Epithelial cell of prostate (primary cell): ENCODE measurements at regions not wholly inside any gene's neighbourhood (a gene's known extent, or its start where the extent isn't known, plus 50 kb on each side); places are given as distances from the start of the nearest gene placed in this dataset.

Experiments used
- DNase-seq: peaks from one replicate; pipeline ENCODE4 v3.0.0-alpha.2; 2011; ENCODE audit warnings: low read depth, low spot score
- H3K27ac ChIP-seq: fragments of 450-650 bp; 2 replicates; pipeline ENCODE4 v1.5.1; 2017; ENCODE audit warnings: mild to moderate bottlenecking

DNA sequence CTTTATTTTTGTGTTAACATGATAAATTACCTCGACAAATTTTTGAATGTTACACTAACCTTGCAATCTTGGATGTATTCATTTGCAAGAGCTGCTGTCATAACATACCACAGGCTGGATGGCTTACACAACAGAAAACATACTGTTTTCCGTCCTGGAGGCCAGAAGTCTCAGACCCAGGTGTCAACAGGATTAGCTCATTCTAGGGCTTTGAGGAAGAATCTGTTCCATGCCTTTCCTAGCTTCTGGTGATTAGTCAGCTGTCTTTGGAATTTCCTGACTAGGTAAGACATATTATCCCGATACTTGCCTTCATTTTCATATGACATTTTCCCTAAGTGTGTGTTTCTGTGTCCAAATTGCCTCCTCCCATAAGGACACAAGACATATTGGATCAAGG, 188.6 kb upstream of the CDH19 start:
- H3K27ac ChIP-seq: no peak overlapping the region
- no peak for DNase-seq

DNA sequence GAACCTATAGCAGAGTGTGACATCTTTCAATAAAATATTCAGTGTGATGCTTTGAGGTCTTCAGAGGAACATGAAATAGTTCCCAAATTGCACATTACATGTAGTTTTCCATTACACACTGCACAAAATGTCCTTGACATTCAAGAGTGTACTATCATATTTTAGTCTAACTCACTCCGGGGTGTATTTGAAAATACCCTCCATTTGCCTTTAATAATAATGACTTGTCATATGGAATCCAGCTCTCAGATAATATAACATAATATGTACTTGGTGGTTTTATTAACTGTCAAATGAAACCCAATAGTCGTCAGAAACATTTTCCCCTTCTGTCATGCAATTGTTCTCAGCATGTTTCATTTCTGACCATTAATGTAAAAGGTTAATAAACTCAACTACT, 176.7 kb upstream of the CDH19 start:
- no peak overlapping the region for H3K27ac ChIP-seq
- no peak for DNase-seq

DNA sequence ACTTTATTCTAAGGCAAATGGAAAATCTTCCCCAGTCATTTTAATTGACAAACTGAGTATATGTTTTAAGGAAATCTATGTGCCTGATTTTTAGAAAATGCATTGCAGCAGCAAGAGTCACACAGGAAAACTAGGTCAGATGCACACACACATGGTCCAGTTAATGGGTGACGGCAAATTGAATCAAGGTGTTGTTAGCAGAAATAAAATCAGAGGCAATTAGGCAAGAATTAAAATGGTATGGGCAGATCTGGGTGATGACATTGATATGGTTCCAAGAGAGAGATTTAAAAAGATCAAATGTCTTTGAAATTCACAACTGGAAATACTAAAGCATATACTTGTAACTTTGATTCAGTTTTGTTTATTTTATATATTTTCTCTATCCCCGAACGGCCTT, 174.2 kb upstream of the CDH19 start:
- no peak for DNase-seq
- no peak overlapping the region for H3K27ac ChIP-seq

DNA sequence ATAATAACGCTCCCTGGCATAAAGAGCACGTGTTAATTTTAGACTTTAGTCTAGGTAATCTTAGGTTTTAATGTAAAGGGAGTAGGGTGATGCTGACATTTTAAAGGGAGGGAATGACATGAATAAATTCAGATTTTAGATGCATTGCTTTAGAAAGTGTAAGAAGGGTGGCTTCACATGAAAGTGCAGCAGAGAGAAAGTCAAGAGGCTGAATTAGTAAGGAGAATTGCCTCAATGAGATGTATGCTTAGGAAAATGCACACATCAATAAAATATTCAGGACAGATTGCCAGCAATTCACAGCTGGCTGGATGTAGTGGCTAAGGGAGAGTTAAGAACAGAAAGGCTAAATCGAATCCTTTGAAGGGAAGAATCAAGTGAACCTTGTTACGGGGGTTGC, 165.5 kb upstream of the CDH19 start:
- no peak for DNase-seq
- H3K27ac ChIP-seq: no peak overlapping the region

DNA sequence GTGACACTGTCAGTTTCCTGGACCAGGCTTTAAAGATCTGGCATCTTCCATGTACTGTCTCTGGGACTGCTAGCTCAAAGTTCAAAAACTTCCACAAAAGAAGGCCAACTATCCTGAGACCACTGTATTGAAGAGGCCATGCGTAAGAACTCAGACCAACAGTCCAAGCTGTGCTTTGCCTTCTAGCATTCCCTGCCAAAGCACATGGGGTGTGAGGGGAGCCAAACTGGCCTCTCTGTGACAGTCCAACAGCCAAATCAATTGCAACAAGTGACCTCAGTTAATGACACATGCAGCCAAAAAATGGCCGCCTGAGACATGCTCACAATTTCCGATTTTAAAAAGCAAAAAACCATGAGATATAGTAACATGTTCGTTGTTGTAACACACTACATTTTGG, 160.3 kb upstream of the CDH19 start:
- no peak for DNase-seq
- H3K27ac ChIP-seq: no peak overlapping the region

DNA sequence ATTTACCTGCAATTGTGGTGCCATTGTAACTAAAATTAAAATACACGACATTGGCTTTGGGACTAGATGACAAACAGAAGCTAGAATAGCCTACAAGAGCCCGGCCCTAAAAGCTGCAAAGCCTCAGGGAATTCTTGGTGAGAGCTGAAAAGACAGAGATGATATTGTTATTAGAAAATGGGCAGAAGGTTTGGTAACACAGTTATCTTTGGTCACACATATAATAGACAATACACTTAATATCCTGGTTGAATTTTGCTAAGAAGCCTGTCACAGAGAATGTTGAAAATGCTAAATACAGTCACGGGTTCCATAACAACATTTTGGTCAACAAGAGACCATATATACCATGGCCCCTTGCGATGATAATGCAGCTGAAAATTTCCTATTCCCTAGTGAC, 157.3 kb upstream of the CDH19 start:
- no peak overlapping the region for H3K27ac ChIP-seq
- DNase-seq: no peak

DNA sequence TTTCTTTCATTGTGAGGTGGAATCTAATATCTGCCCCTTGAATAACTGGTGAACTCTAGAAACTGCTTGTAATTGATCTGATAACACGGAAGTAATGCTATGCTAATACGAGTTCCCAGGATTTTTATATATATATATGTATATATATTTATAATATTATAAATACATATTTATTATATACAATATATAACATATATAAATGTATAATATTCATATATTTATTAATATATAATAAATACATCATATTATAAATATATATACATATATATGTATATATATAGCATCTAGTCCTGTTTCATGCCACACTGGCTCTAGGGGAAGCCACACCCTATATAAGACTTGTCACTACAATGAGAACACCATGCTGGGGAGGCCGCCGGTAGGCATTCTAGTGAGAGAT, 156.7 kb upstream of the CDH19 start:
- DNase-seq: no peak
- no peak overlapping the region for H3K27ac ChIP-seq

DNA sequence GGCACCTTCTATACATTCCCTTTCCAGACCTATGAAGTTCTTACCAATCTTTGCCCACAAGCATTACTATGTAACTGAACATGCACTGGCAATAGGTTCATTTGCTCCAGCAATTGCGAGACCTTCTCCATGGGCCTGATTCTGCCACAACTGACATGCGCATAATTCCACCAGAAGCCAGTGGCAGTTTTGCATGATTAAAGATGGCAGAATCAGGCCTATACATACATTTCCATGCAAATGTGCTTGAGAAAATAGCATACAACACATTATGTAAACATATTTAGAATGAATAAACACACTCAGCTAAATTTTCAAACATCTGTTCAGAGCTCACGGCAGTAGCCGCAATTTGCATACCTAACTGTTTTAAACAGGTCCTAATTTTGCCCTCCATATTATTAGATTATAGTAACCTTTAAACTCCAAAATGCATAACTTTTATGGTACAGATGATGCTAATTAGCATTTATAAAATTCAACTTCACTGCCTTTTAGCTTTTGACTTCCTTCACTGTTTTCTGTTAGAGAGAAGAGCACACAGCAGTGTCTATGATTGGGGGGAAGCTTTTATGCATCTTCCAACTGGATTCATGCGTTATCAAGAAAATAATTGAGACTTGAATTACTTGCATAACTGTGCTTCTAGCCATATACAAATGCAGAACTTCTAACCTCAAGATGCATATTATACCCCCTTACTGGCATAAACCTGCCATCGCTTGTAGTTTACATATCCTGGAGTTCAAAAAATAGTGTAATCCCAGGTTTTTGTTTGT, 155.3 kb upstream of the CDH19 start:
- no peak overlapping the region for H3K27ac ChIP-seq
- no peak for DNase-seq

DNA sequence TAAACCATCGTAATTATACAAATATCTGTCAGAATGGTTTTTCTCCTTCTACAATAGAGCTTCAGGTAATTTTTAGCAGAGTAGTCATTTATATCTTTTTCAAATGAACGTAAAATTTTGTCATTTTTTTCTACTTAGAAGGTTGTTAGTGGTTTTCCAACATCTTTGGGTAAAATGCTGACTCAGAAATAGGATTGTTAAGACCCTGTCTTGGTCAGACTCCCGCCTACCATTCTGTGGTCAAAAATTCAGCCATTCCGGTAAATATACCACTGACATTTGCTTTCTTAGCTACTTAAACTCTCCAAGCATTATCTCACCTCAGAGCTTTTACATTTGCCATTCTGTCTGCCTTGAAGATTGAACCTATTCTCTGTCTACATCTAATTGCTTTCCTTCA, 154.1 kb upstream of the CDH19 start:
- no peak overlapping the region for H3K27ac ChIP-seq
- DNase-seq: no peak

DNA sequence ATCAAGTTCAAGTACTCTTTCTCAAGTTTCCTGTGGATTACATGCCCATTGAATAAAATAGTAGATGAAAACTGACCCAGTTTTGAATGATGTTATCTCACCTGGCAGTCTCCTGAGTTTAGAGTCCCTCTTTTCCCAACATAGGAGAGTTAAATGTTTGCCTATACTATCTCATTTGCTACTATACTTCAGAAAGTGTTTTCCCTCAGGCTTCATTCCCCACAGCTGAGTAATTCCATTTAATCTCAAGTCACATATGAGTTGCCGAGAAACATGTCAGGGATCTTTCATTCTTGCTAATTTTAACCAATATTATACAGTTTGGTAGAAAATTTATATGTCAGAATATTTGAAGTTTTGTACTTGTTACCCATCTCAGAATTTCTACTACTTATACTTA, 150.4 kb upstream of the CDH19 start:
- DNase-seq: no peak
- no peak overlapping the region for H3K27ac ChIP-seq

DNA sequence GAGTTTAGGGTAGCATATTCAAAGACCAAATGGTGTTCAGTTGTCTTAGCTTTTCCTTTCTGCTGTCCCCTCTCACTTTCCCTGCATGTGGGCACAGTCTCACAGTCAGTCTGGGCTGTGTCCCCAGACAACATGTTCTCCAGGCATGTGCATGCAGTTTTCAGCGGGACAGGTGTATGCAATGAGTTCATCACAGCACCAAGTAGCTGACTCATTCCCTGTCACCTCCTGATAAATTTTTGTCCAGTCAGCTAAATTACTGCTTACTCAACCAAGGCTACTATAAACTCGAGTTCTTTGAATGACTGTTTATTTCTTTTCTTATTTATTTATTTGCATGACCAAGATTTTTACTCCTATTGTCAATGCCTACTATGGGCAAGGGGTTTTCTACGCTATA, 148.8 kb upstream of the CDH19 start:
- DNase-seq: peak; percentile 27
- no peak overlapping the region for H3K27ac ChIP-seq

DNA sequence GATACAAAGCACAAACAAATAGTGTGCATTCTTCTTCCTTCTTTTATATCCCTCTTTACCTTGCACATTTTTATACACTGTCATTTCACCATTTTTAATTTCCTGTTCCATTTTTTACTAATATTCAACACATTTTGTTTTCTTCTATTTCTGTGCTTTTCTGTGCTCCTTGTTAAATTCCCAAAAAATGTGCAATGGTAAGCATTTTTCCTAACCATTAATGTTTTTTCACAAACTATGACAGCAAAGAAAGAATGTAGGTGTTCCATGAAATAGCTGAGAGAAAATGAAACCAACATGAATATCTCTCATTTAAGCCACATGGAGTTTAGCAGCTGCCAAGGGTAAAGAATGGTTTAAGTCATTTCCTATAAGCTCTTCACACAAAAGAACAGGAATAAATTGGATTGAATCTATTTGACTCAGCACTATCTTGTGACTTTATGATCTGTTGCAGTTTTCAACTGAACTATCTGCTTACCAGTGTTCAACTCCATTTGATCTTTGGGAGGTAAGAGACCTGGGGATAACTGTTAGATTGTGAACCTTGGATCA, 145.7 kb upstream of the CDH19 start:
- H3K27ac ChIP-seq: no peak overlapping the region
- no peak for DNase-seq

DNA sequence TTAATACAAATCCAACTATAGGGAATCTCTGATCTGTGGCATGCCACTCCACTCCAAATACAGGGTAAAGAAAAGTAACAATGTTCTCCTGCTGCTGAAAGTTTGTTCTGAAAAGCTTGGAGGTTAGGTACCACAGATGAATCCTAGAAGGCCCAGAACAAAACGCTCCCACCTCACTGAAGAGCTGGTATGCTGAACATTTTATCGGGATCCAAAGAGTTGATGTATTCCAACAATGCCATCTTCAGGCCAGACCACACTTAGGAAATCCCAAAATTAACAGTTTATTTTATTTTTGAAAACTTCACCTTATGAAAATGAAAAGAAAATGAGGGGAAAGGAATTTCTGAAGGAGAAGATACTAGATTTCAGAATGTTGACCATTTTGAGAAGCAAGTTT, 145.1 kb upstream of the CDH19 start:
- DNase-seq: no peak
- no peak overlapping the region for H3K27ac ChIP-seq

DNA sequence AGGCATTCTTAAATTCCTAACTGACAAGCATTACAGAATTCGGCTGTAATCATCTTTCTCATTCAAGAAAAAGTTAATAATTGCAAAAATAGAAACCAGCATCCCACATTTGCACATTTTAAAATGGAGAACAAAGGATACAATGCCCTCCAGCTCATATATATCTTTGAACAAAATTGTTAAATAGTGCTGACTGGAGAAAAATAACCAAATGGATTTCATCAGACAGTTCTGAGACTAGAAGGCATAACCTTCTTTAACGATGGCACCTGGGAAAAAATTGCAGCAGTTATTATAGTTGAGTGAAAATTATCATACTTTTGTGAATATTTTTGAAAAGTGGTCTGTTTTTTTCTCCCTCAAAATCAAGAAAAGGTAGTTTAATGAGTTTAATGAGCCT, 138.9 kb upstream of the CDH19 start:
- H3K27ac ChIP-seq: no peak overlapping the region
- no peak for DNase-seq

DNA sequence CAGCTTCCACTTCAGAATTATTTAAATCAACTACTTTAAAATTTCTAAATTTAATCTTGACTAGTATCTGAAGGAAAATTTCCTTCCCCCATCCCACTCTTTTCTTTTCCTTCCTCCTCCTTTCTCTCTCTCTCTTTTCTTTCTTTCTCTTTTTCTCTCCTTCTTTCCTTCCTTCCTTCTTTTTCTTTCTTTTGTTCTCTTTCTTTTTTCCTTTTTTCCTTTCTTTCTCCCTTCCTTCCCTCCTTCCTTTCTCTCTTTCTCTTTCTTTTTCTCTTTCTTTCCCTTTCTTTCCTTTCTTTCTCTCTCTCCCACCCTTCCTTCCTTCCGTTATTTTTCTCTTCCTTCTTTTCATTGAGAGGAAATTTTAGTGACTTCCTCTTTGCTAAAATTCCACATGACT, 132.0 kb upstream of the CDH19 start:
- no peak for DNase-seq
- H3K27ac ChIP-seq: no peak overlapping the region

DNA sequence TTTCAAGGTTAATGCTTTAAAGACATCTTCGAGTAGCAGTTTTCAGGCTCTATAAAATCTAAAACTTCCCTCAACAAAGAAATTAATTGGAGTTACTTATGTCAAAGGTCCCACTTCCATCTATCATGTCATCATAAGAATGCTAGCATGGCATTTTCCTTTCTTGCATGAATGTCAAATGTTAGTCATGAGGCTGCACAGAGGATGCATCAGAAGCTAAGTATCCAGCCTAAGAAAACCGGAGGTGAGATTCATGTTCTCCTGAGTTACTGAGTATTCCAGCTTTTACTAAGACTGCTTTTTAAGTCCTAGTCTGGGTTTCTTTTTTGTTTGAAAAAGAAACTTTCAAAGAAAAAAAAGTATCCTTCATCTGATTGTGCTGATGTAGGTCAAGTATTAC, 130.6 kb upstream of the CDH19 start:
- no peak for DNase-seq
- no peak overlapping the region for H3K27ac ChIP-seq

DNA sequence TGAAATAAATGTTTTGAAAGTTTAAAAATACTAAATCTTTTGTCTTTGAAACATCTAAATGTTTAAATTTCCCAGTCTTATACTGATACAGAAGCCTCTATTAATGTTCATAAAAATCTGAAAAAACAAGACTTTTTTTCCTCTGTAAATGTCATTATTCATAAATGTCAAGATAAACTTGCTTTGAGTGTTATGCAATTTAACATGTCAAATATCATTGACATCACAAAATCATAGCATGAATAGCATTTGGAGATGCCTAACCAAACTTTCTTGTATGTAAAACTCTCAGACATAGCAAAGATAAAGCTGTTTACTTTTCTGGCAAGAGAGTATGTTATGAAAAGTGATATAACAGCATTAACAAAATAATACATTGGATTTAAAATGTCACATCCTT, 128.0 kb upstream of the CDH19 start:
- no peak for DNase-seq
- no peak overlapping the region for H3K27ac ChIP-seq

DNA sequence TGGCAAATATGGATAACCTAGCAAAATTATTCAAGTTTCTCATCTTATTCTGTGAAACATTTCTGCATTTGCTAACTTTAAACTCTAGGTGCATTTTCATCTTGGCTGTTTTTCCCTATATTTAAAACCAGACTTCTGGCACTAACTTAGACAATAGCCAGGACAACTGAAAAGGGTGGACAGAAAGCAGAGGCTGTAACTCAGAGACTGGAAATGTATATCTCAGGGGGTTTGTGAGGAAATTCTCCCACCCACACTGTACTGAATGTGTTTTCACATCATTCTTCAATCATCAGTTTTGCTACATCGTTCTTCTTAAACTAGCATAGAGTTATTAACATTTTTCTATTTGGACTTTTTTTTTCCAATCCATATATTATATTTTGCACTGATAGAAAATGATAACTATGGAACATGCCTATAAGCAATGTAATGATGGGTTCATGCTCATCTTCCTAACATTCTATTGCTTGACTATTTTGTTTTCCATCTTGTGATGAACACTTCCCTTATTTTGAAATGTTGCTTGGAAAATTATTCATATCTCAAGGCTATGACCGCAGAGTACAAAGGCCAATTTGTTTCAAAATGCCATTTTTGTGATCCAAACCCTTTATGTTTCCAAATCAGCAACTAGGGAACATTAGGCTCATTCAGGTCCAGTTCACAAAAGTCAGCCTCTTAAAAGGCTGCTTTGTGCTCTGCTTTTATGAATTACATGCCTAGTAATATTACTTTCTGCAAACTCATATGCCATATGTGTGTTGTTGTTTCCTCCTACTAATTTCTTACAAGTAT, 125.8 kb upstream of the CDH19 start:
- no peak for DNase-seq
- no peak overlapping the region for H3K27ac ChIP-seq

DNA sequence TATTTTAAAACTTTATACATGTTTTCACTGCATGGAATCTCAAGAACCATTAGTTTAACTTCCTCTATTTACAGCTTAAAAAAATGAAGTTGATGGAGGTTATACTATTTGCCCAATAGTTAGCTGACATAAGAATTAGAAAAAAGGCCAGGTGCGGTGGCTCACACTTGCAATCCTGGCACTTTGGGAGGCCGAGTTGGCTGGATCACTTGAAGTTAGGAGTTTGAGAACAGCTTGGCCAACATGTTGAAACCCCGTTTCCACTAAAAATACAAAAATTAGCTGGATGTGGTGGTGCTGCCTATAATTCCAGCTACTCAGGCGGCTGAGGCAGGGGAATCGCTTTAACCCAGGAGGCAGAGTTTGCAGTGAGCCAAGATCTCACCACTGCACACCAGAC, 125.1 kb upstream of the CDH19 start:
- no peak overlapping the region for H3K27ac ChIP-seq
- DNase-seq: no peak

DNA sequence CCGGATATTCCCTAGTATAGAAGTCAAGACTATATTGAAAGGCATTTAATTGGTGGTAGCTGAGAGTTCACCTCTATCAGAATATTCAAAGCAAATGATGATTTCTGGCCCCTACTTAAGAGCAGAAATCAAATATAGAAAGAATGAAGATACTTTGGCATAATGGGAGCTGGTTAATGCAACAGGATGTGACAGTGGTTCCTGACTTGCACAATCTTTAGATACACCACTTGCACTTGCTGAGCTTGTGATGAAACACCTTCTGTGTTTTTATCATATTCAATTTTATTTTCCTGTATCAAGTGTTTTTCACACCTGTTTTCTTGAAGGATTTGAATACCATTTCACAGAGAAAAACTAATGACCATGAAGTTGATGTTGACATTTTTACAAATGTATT, 124.1 kb upstream of the CDH19 start:
- H3K27ac ChIP-seq: no peak overlapping the region
- no peak for DNase-seq

DNA sequence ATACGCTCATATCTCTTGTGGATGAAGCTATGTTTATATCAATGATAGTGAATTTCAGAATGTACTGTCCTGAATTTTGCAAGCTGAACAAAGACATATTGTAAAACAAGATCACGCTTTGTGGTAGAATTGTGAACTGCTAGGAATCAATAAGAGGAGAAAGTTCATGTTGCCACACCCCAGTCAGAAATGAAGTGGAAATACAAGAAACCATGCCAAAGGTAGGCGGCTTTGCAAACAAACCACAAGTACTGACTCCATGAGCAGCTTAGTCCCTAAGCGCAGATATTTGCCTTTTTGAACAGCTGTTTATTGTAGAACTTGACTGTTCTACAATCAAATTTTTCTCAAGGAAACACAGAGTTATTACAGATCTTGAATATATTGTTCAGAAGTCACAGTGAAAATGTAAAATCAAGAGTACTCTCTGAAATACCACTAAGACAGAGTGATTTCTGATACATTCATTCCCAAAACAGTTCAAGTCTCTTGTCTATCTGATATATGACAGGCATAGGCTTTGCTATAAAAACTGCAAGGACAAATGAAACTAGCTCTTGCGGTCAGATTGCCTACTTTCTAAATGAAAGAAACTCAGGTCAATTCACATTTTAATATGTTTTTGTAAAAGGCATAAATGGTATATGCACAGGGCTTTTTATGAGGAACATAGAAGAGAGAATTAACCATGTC, 120.9 kb upstream of the CDH19 start:
- no peak overlapping the region for H3K27ac ChIP-seq
- DNase-seq: peak; percentile 37
